Testis (tissue), 2 donors: ENCODE measurements at regions not wholly inside any gene's neighbourhood (a gene's known extent, or its start where the extent isn't known, plus 50 kb on each side); places are given as distances from the start of the nearest gene placed in this dataset.

Experiments
- CTCF ChIP-seq, 3 experiments: fragments of 450-650 bp in 2 of 3; fragments of 200-600 bp in 1 of 3; sonication (generic) in 1 of 3; IDR thresholded peaks; one replicate each; pipeline ENCODE4 v1.5.1; 2016 to 2019; ENCODE audit warnings: antibody characterized with exemption in 3 of 3, mild to moderate bottlenecking in 2 of 3, moderate library complexity in 1 of 3
- POLR2A ChIP-seq: fragments of 450-650 bp; IDR thresholded peaks from one replicate; pipeline ENCODE4 v1.6.1; 2017; ENCODE audit warnings: antibody characterized with exemption, mild to moderate bottlenecking, moderate library complexity

- TF ChIP-seq CTCF (IDR thresholded peaks at IDR 0.05): no peak
- TF ChIP-seq POLR2A: no peak
Measured at GRCh38 chr12:127153996-127154395, 1113.0 kb upstream of the TMEM132C start.
